Tibial nerve (tissue), 3 donors: ENCODE measurements at regions not wholly inside any gene's neighbourhood (a gene's known extent, or its start where the extent isn't known, plus 50 kb on each side); places are given as distances from the start of the nearest gene placed in this dataset.

Source experiments
- POLR2A ChIP-seq, 2 donors: fragments of 450-650 bp; IDR thresholded peaks; one replicate each; pipeline ENCODE4 v1.6.1; 2017; ENCODE audit warnings: antibody characterized with exemption in 2 of 2, mild to moderate bottlenecking in 2 of 2, moderate library complexity in 2 of 2
- TF ChIP-seq, protein P1 (sequence below), 5 experiments: fragments of 200-600 bp in 3 of 5; fragments of 450-650 bp in 2 of 5; sonication (generic) in 3 of 5; IDR thresholded peaks; one replicate each; pipeline ENCODE4 v1.5.1; 2016 to 2019; ENCODE audit warnings: antibody characterized with exemption in 5 of 5, mild to moderate bottlenecking in 3 of 5, moderate library complexity in 2 of 5

DNA sequence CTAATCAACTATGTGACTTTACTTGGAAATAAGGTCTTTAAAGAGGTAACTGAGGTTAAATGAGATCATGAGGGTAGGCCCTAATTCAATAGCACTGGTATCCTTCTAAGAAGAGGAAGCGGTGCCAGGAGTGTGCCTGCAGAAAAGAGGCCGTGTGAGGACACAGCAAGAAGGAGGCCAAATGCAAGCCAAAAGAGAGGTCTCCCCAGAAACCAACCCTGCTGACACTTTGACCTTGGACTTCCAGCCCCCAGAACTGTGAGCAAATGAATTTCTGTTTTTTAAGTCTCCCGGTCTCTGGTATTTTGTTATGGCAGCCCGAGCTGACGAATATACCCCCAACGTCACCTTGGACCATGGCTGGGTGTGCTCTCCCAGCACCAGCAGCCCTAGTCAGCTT lies 257.5 kb upstream of the NCKAP5 start:
- no peak for TF ChIP-seq POLR2A (IDR thresholded peaks at IDR 0.05)
- TF ChIP-seq, protein P1, sequence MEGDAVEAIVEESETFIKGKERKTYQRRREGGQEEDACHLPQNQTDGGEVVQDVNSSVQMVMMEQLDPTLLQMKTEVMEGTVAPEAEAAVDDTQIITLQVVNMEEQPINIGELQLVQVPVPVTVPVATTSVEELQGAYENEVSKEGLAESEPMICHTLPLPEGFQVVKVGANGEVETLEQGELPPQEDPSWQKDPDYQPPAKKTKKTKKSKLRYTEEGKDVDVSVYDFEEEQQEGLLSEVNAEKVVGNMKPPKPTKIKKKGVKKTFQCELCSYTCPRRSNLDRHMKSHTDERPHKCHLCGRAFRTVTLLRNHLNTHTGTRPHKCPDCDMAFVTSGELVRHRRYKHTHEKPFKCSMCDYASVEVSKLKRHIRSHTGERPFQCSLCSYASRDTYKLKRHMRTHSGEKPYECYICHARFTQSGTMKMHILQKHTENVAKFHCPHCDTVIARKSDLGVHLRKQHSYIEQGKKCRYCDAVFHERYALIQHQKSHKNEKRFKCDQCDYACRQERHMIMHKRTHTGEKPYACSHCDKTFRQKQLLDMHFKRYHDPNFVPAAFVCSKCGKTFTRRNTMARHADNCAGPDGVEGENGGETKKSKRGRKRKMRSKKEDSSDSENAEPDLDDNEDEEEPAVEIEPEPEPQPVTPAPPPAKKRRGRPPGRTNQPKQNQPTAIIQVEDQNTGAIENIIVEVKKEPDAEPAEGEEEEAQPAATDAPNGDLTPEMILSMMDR (IDR thresholded peaks at IDR 0.05) = no peak
